Keratinocyte (primary cell): ENCODE measurements at regions not wholly inside any gene's neighbourhood (a gene's known extent, or its start where the extent isn't known, plus 50 kb on each side); places are given as distances from the start of the nearest gene placed in this dataset.

Experiments used
- DNase-seq: peaks from one replicate; pipeline ENCODE4 v3.0.0-alpha.2; 2011; ENCODE audit warnings: low read depth, missing footprints, low spot score
- FAIRE-seq: peaks from 2 replicates; lab custom pipeline; 2011; peaks lifted over from hg19 to GRCh38; lab: Jason Lieb, UNC
- H2AFZ ChIP-seq: 2 replicates; pipeline ENCODE4 v1.6.0; 2012; ENCODE audit warnings: low read length, control low read depth, inconsistent platforms; ENCODE audit not compliant: control insufficient read depth
- H3K27ac ChIP-seq: 2 replicates; pipeline ENCODE4 v1.5.1; 2011; ENCODE audit warnings: low read length; ENCODE audit not compliant: control insufficient read depth, insufficient read depth
- H3K27me3 ChIP-seq: 3 replicates; pipeline ENCODE4 v1.6.0; 2011; ENCODE audit warnings: low read length; ENCODE audit not compliant: control insufficient read depth, insufficient read depth; ENCODE audit errors: extremely low read depth
- H3K36me3 ChIP-seq, 2 experiments: 2 replicates in 1 of 2; 3 replicates in 1 of 2; pipeline ENCODE4 v1.5.1; 2011; ENCODE audit warnings: low read length in 2 of 2, mild to moderate bottlenecking in 1 of 2; ENCODE audit not compliant: control insufficient read depth in 2 of 2, insufficient read depth in 2 of 2; ENCODE audit errors: extremely low read depth in 1 of 2
- H3K4me1 ChIP-seq: 3 replicates; pipeline ENCODE4 v1.5.1; 2011; ENCODE audit warnings: low read length; ENCODE audit not compliant: control insufficient read depth, insufficient read depth; ENCODE audit errors: extremely low read depth
- H3K4me2 ChIP-seq: 3 replicates; pipeline ENCODE4 v1.6.0; 2011; ENCODE audit warnings: low read depth, low read length; ENCODE audit not compliant: control insufficient read depth, insufficient read depth; ENCODE audit errors: extremely low read depth
- H3K4me3 ChIP-seq, 3 experiments: fragments of 200-600 bp in 1 of 3; sonication (generic) in 1 of 3; 2 replicates in 2 of 3; 3 replicates in 1 of 3; pipeline ENCODE4 v1.5.1; 2011 to 2016; ENCODE audit warnings: low read length in 3 of 3, mild to moderate bottlenecking in 3 of 3, control low read depth in 2 of 3, inconsistent platforms in 1 of 3, low read depth in 1 of 3, mixed read lengths in 1 of 3, mixed run types in 1 of 3, moderate library complexity in 1 of 3; ENCODE audit not compliant: control insufficient read depth in 2 of 3, insufficient read depth in 2 of 3; ENCODE audit errors: extremely low read depth in 1 of 3
- H3K79me2 ChIP-seq: 2 replicates; pipeline ENCODE4 v1.6.0; 2012; ENCODE audit warnings: low read length; ENCODE audit not compliant: control insufficient read depth, insufficient read depth
- H3K9ac ChIP-seq: 3 replicates; pipeline ENCODE4 v1.6.0; 2011; ENCODE audit warnings: low read length; ENCODE audit not compliant: control insufficient read depth, insufficient read depth; ENCODE audit errors: extremely low read depth
- H3K9me1 ChIP-seq: 3 replicates; pipeline ENCODE4 v1.6.0; 2011; ENCODE audit warnings: low read length; ENCODE audit not compliant: control insufficient read depth, insufficient read depth; ENCODE audit errors: extremely low read depth
- H3K9me3 ChIP-seq: 2 replicates; pipeline ENCODE4 v1.5.1; 2012; ENCODE audit warnings: low read depth, low read length; ENCODE audit not compliant: control insufficient read depth
- H4K20me1 ChIP-seq: 3 replicates; pipeline ENCODE4 v1.6.0; 2011; ENCODE audit warnings: low read length; ENCODE audit not compliant: control insufficient read depth, insufficient read depth; ENCODE audit errors: extremely low read depth
- CTCF ChIP-seq, 3 experiments: IDR thresholded peaks in 1 of 3; conservative IDR thresholded peaks in 1 of 3; optimal IDR thresholded peaks in 1 of 3; 2 replicates in 2 of 3; 3 replicates in 1 of 3; pipeline versions ENCODE3 to v1.5.1; 2011; ENCODE audit warnings: low read length in 3 of 3, mild to moderate bottlenecking in 3 of 3, moderate library complexity in 2 of 3, control low read depth in 1 of 3, inconsistent platforms in 1 of 3; ENCODE audit not compliant: insufficient read depth in 2 of 3; ENCODE audit errors: extremely low read depth in 1 of 3
- EZH2 ChIP-seq: IDR thresholded peaks from one replicate; pipeline ENCODE4 v1.6.1; 2012; ENCODE audit warnings: inconsistent platforms, mild to moderate bottlenecking, low read length, moderate library complexity
- dilution Hi-C: fragments of 300-500 bp; cut with MboI; formaldehyde crosslinking; loops from one replicate; pipeline ENCODE4 v1.7.0; 2020; ENCODE audit warnings: low sequenced_read_pairs; ENCODE audit not compliant: extremely low pct_ligation_motif_present

DNA sequence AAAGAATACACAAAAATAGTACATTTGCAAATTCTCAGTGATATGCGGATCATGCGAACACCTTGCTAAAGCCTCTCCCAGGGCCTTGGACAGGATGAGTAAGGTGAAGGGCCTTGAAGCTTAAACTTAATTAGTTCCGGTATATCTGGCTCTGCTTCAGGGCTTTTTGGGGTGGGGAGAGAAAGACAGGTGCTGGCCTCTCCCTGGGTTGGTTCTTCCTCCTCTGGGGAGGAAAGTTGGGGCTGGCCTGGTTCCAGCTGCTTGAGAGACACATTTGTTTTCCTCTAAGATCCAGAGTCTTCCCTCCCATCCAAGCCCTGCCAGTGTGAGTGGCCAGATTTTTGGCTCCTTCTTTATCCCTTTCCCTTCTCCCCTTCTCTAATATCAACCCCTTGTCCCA is 64.7 kb upstream of the EPHB3 start:
- Histone ChIP-seq H3K36me3 (no peaks in the 10 kb centered on the region), H3K4me3 (no peak overlapping the region), H3K4me2 (no peak overlapping the region), H4K20me1 (no peaks in the 10 kb centered on the region), H3K9ac (no peak overlapping the region), H3K27me3 (peaks cover 24% of the 10 kb centered on the region), H3K9me3 (no peaks in the 10 kb centered on the region), H3K9me1 (no peaks in the 10 kb centered on the region), H3K79me2 (no peaks in the 10 kb centered on the region), H2AFZ (no peak overlapping the region), H3K4me1 (peaks cover 2% of the 10 kb centered on the region), H3K27ac (no peak overlapping the region)
- no peak for FAIRE-seq
- no peak for DNase-seq
- TF ChIP-seq EZH2: no peak
- no peak for TF ChIP-seq CTCF (optimal IDR thresholded peaks at IDR 0.05 in 1 of 3, IDR thresholded peaks at IDR 0.05 in 1 of 3, conservative IDR thresholded peaks at IDR 0.05 in 1 of 3; ENCODE audit: extremely low read depth in 1 of 3, insufficient read depth in 2 of 3, low read length in 3 of 3)
- dilution Hi-C loops: no loop called here

- Histone ChIP-seq H3K9me3 (no peaks in the 10 kb centered on the region), H3K27me3 (peaks cover 16% of the 10 kb centered on the region), H3K79me2 (no peaks in the 10 kb centered on the region), H3K9ac (no peak overlapping the region), H3K27ac (no peak overlapping the region), H4K20me1 (no peaks in the 10 kb centered on the region), H2AFZ (no peak overlapping the region), H3K36me3 (no peaks in the 10 kb centered on the region), H3K4me2 (no peak overlapping the region), H3K4me1 (no peaks in the 10 kb centered on the region), H3K4me3 (no peak overlapping the region), H3K9me1 (no peaks in the 10 kb centered on the region)
- DNase-seq: no peak
- no peak for TF ChIP-seq EZH2
- TF ChIP-seq CTCF (optimal IDR thresholded peaks at IDR 0.05 in 1 of 3, IDR thresholded peaks at IDR 0.05 in 1 of 3, conservative IDR thresholded peaks at IDR 0.05 in 1 of 3; ENCODE audit: extremely low read depth in 1 of 3, insufficient read depth in 2 of 3, low read length in 3 of 3): no peak
- dilution Hi-C loops: no loop called here
- FAIRE-seq: no peak
These were observed 63.8 kb upstream of the EPHB3 start for GRCh38 chr3:184497804-184498203.
